ENCODE measurements at regions not wholly inside any gene's neighbourhood (a gene's known extent, or its start where the extent isn't known, plus 50 kb on each side); places are given as distances from the start of the nearest gene placed in this dataset.

DNA sequence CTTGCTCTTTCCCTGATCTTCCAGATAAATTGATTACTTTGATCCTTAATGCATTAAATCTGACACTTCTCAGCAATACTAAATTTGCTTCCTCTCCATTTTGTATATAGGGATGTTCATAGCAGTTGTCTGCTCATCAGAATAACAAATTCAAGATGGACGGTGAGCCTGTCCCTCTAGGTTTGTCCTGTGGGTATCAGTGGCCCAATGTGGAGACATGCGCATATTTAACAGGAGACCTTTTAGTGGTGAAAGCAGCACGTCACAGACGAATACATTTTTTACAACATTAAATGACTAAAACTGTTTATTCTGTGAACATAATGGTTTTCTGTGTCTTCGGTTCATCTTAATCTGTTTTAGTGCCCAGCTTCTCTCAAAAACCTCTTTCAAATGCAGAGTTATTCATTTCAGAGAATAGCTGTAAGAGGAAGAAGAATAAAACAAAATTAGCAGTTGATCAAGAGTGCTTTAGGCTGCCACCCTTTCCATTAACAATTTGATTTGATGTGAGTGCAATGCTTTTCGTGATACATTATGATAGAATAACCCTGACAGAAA, 1970.4 kb upstream of the WWC1 start:
- TF ChIP-seq NFE2L1 (CRISPR knock-in tag; IDR thresholded peaks at IDR 0.05) (no peak), ZNF232 (CRISPR knock-in tag; IDR thresholded peaks at IDR 0.05) (no peak), ATF1 (CRISPR knock-in tag; IDR thresholded peaks at IDR 0.05) (no peak), TCF7 (CRISPR knock-in tag; IDR thresholded peaks at IDR 0.05; ENCODE audit: low read depth) (no peak), ZNF121 (CRISPR knock-in tag; IDR thresholded peaks at IDR 0.05) (no peak), FOXP1 (CRISPR knock-in tag; IDR thresholded peaks at IDR 0.05; ENCODE audit: borderline replicate concordance) (no peak), ZBTB21 (CRISPR knock-in tag; IDR thresholded peaks at IDR 0.05; ENCODE audit: borderline replicate concordance) (no peak), NR1H2 (CRISPR knock-in tag; IDR thresholded peaks at IDR 0.05) (no peak), SP1 (CRISPR knock-in tag; conservative IDR thresholded peaks at IDR 0.05) (no peak), MYBL2 (CRISPR knock-in tag; IDR thresholded peaks at IDR 0.05) (no peak)
- TF ChIP-seq, protein P1, sequence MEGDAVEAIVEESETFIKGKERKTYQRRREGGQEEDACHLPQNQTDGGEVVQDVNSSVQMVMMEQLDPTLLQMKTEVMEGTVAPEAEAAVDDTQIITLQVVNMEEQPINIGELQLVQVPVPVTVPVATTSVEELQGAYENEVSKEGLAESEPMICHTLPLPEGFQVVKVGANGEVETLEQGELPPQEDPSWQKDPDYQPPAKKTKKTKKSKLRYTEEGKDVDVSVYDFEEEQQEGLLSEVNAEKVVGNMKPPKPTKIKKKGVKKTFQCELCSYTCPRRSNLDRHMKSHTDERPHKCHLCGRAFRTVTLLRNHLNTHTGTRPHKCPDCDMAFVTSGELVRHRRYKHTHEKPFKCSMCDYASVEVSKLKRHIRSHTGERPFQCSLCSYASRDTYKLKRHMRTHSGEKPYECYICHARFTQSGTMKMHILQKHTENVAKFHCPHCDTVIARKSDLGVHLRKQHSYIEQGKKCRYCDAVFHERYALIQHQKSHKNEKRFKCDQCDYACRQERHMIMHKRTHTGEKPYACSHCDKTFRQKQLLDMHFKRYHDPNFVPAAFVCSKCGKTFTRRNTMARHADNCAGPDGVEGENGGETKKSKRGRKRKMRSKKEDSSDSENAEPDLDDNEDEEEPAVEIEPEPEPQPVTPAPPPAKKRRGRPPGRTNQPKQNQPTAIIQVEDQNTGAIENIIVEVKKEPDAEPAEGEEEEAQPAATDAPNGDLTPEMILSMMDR (IDR thresholded peaks at IDR 0.05), result no peak
- TF ChIP-seq, protein P2, sequence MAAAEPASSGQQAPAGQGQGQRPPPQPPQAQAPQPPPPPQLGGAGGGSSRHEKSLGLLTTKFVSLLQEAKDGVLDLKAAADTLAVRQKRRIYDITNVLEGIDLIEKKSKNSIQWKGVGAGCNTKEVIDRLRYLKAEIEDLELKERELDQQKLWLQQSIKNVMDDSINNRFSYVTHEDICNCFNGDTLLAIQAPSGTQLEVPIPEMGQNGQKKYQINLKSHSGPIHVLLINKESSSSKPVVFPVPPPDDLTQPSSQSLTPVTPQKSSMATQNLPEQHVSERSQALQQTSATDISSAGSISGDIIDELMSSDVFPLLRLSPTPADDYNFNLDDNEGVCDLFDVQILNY (CRISPR knock-in tag; IDR thresholded peaks at IDR 0.05), result no peak
- TF ChIP-seq, protein P3, sequence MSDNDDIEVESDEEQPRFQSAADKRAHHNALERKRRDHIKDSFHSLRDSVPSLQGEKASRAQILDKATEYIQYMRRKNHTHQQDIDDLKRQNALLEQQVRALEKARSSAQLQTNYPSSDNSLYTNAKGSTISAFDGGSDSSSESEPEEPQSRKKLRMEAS (CRISPR knock-in tag; IDR thresholded peaks at IDR 0.05), result no peak
- TF ChIP-seq, protein P4, sequence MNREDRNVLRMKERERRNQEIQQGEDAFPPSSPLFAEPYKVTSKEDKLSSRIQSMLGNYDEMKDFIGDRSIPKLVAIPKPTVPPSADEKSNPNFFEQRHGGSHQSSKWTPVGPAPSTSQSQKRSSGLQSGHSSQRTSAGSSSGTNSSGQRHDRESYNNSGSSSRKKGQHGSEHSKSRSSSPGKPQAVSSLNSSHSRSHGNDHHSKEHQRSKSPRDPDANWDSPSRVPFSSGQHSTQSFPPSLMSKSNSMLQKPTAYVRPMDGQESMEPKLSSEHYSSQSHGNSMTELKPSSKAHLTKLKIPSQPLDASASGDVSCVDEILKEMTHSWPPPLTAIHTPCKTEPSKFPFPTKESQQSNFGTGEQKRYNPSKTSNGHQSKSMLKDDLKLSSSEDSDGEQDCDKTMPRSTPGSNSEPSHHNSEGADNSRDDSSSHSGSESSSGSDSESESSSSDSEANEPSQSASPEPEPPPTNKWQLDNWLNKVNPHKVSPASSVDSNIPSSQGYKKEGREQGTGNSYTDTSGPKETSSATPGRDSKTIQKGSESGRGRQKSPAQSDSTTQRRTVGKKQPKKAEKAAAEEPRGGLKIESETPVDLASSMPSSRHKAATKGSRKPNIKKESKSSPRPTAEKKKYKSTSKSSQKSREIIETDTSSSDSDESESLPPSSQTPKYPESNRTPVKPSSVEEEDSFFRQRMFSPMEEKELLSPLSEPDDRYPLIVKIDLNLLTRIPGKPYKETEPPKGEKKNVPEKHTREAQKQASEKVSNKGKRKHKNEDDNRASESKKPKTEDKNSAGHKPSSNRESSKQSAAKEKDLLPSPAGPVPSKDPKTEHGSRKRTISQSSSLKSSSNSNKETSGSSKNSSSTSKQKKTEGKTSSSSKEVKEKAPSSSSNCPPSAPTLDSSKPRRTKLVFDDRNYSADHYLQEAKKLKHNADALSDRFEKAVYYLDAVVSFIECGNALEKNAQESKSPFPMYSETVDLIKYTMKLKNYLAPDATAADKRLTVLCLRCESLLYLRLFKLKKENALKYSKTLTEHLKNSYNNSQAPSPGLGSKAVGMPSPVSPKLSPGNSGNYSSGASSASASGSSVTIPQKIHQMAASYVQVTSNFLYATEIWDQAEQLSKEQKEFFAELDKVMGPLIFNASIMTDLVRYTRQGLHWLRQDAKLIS (CRISPR knock-in tag; IDR thresholded peaks at IDR 0.05; ENCODE audit: borderline replicate concordance), result no peak
